Loucy (cell line): ENCODE measurements at regions not wholly inside any gene's neighbourhood (a gene's known extent, or its start where the extent isn't known, plus 50 kb on each side); places are given as distances from the start of the nearest gene placed in this dataset.

Experiments
- H2AFZ ChIP-seq: fragments of 200-600 bp; sonication (generic); 2 replicates; pipeline ENCODE4 v1.6.0; 2016; ENCODE audit warnings: antibody characterized with exemption, mild to moderate bottlenecking, low read length, moderate library complexity
- H3F3A ChIP-seq: fragments of 200-600 bp; 2 replicates; pipeline ENCODE4 v1.6.0; 2016; ENCODE audit warnings: antibody characterized with exemption, low read depth, mild to moderate bottlenecking
- H3K27me3 ChIP-seq: fragments of 200-600 bp; sonication (generic); 2 replicates; pipeline ENCODE4 v1.6.1; 2014; ENCODE audit warnings: low read length, mild to moderate bottlenecking; ENCODE audit not compliant: insufficient read depth, poor library complexity, severe bottlenecking
- H3K36me3 ChIP-seq: fragments of 200-600 bp; sonication (generic); 2 replicates; pipeline ENCODE4 v1.6.1; 2016; ENCODE audit warnings: low read length; ENCODE audit not compliant: insufficient read depth
- H3K4me1 ChIP-seq: fragments of 200-600 bp; sonication (generic); 2 replicates; pipeline ENCODE4 v1.5.1; 2014; ENCODE audit warnings: low read length, mild to moderate bottlenecking; ENCODE audit not compliant: insufficient read depth, poor library complexity, severe bottlenecking
- H3K4me2 ChIP-seq: fragments of 200-600 bp; sonication (generic); 2 replicates; pipeline ENCODE4 v1.6.0; 2014; ENCODE audit warnings: antibody characterized with exemption, low read length, low read depth, mild to moderate bottlenecking; ENCODE audit not compliant: poor library complexity, severe bottlenecking
- H3K4me3 ChIP-seq: fragments of 200-600 bp; sonication (generic); 2 replicates; pipeline ENCODE4 v1.5.1; 2014; ENCODE audit warnings: low read length, mild to moderate bottlenecking, mixed read lengths; ENCODE audit not compliant: poor library complexity, severe bottlenecking
- H3K79me2 ChIP-seq: fragments of 200-600 bp; sonication (generic); 2 replicates; pipeline ENCODE4 v1.6.1; 2014; ENCODE audit warnings: low read length; ENCODE audit not compliant: insufficient read depth
- H3K9ac ChIP-seq: fragments of 200-600 bp; sonication (generic); 2 replicates; pipeline ENCODE4 v1.6.0; 2014; ENCODE audit warnings: mild to moderate bottlenecking, low read depth, low read length, moderate library complexity; ENCODE audit not compliant: poor library complexity, severe bottlenecking
- H3K9me2 ChIP-seq: fragments of 200-600 bp; sonication (generic); replicated peaks from 2 replicates; pipeline ENCODE4 v1.6.1; 2016; ENCODE audit warnings: low read depth, low read length, mixed read lengths
- H3K9me3 ChIP-seq: fragments of 200-600 bp; sonication (generic); 2 replicates; pipeline ENCODE4 v1.6.1; 2014; ENCODE audit warnings: mild to moderate bottlenecking, antibody characterized with exemption, low read length, low read depth; ENCODE audit not compliant: insufficient read depth
- H4K20me1 ChIP-seq: fragments of 200-600 bp; sonication (generic); 2 replicates; pipeline ENCODE4 v1.6.0; 2014; ENCODE audit warnings: antibody characterized with exemption, low read length, mild to moderate bottlenecking; ENCODE audit not compliant: insufficient read depth, poor library complexity, severe bottlenecking
- EZH2phosphoT487 ChIP-seq: fragments of 200-600 bp; IDR thresholded peaks from 2 replicates; pipeline ENCODE4 v1.6.1; 2018; ENCODE audit warnings: antibody characterized with exemption, mild to moderate bottlenecking, moderate library complexity, borderline replicate concordance
- TF ChIP-seq, protein P1 (sequence below): fragments of 200-600 bp; sonication (generic); conservative IDR thresholded peaks from 2 replicates; pipeline ENCODE4 v1.5.1; 2014; ENCODE audit warnings: mild to moderate bottlenecking, antibody characterized with exemption, low read length

DNA sequence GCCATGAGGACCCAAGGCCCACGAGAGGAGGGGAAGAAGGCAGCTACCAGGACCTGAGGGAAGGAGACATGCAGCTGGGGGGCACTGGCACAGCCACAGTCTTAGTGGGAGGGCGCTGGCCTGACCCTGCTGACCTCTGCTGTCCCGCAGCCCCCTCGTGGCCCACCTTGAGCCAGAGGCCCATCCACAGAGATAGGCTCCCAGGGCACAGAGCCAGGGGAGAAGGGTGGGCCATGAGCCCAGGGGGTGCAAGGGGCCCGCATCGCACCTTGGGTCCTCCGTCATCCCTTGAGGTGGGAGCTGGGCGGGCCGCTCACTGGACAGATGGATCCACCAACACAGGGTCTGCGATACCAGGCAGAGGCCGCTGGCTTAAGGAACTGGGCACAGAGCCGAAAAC lies 387.7 kb upstream of the PFKP start:
- H3K9me3 ChIP-seq = no peaks in the 10 kb centered on the region
- no peak overlapping the region for H3K9ac ChIP-seq
- no peak overlapping the region for H3K4me2 ChIP-seq
- TF ChIP-seq EZH2phosphoT487 = no peak
- TF ChIP-seq, protein P1, sequence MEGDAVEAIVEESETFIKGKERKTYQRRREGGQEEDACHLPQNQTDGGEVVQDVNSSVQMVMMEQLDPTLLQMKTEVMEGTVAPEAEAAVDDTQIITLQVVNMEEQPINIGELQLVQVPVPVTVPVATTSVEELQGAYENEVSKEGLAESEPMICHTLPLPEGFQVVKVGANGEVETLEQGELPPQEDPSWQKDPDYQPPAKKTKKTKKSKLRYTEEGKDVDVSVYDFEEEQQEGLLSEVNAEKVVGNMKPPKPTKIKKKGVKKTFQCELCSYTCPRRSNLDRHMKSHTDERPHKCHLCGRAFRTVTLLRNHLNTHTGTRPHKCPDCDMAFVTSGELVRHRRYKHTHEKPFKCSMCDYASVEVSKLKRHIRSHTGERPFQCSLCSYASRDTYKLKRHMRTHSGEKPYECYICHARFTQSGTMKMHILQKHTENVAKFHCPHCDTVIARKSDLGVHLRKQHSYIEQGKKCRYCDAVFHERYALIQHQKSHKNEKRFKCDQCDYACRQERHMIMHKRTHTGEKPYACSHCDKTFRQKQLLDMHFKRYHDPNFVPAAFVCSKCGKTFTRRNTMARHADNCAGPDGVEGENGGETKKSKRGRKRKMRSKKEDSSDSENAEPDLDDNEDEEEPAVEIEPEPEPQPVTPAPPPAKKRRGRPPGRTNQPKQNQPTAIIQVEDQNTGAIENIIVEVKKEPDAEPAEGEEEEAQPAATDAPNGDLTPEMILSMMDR = no peak
- H3K4me1 ChIP-seq = no peaks in the 10 kb centered on the region
- no peaks in the 10 kb centered on the region for H3K79me2 ChIP-seq
- no peaks in the 10 kb centered on the region for H3K9me2 ChIP-seq
- H3F3A ChIP-seq = no peaks in the 10 kb centered on the region
- no peaks in the 10 kb centered on the region for H3K36me3 ChIP-seq
- H3K4me3 ChIP-seq = no peak overlapping the region
- no peak overlapping the region for H2AFZ ChIP-seq
- no peaks in the 10 kb centered on the region for H4K20me1 ChIP-seq
- H3K27me3 ChIP-seq = no peaks in the 10 kb centered on the region

DNA sequence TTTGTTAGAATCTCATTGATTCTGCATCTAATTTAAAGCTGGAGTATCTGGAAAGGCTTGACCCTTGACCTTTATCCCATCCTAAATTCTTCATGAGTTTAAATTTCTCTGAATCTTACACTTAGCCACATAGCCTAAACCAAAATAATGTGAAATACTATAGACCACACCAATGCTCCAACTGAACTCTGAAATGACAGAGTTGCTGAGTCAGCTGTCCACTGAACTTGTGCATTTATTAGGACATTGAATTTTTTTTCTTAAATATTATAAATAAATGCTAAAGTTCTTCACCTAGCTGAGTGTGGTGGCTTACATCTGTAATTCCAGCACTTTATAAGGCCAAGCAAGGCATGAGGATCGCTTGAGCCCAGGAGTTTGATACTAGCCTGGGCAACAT lies 390.9 kb upstream of the PFKP start:
- Histone ChIP-seq H3K4me1 (no peaks in the 10 kb centered on the region), H3K36me3 (no peaks in the 10 kb centered on the region), H3K9ac (no peak overlapping the region), H3K27me3 (no peaks in the 10 kb centered on the region), H3K79me2 (no peaks in the 10 kb centered on the region), H3K4me2 (no peak overlapping the region), H3F3A (no peaks in the 10 kb centered on the region), H2AFZ (no peak overlapping the region), H3K9me2 (no peaks in the 10 kb centered on the region), H3K9me3 (no peaks in the 10 kb centered on the region), H4K20me1 (no peaks in the 10 kb centered on the region), H3K4me3 (no peak overlapping the region)
- TF ChIP-seq, protein P1 = no peak
- TF ChIP-seq EZH2phosphoT487 = no peak

DNA sequence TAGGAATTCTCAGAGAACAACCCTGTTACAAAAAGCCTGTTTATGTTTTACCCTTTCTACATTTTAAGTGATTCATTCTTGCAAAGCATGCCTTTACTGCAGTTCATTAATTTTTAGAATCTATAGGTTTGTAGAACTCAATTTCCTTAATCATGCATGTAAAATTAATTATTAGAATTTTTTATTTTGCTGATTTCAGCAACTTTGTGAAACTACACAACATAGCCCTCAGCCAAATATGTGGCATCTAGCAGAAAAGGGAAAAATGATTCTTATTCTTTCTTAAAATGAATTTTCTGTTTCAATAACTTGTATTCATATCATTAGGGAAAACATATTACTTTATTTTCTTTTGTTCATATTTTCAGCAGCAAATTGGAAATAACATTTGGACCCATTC lies 392.9 kb upstream of the PFKP start:
- no peak overlapping the region for H3K4me2 ChIP-seq
- no peaks in the 10 kb centered on the region for H3K4me1 ChIP-seq
- no peak overlapping the region for H2AFZ ChIP-seq
- TF ChIP-seq EZH2phosphoT487 = no peak
- TF ChIP-seq, protein P1 = no peak
- no peak overlapping the region for H3K9ac ChIP-seq
- no peaks in the 10 kb centered on the region for H3K79me2 ChIP-seq
- no peaks in the 10 kb centered on the region for H4K20me1 ChIP-seq
- no peaks in the 10 kb centered on the region for H3K9me2 ChIP-seq
- H3K27me3 ChIP-seq = no peaks in the 10 kb centered on the region
- no peak overlapping the region for H3K4me3 ChIP-seq
- H3K36me3 ChIP-seq = no peaks in the 10 kb centered on the region
- no peaks in the 10 kb centered on the region for H3K9me3 ChIP-seq
- H3F3A ChIP-seq = no peaks in the 10 kb centered on the region
